Hematopoietic multipotent progenitor cell treated with erythropoietin and hydrocortisone succinate and interleukin-3 and kit ligand, for 17 days (in vitro differentiated cells): ENCODE measurements at regions not wholly inside any gene's neighbourhood (a gene's known extent, or its start where the extent isn't known, plus 50 kb on each side); places are given as distances from the start of the nearest gene placed in this dataset.
"Not testable (repeated sequence)": the region's sequence is repeated elsewhere in the genome, so short reads cannot be mapped to it uniquely, and the experiment has no call there.

ENCODE experiments used
- DNase-seq: peaks from one replicate; pipeline ENCODE4 v3.0.0-alpha.2; 2015; ENCODE audit warnings: low spot score

- DNase-seq: no peak
Measured at GRCh38 chr2:180540761-180541160, 439.6 kb upstream of the UBE2E3 start.

GRCh38 chr2:180539541-180539940 lies 440.9 kb upstream of the UBE2E3 start:
- no peak for DNase-seq

- DNase-seq: no peak
Measured at GRCh38 chr2:180535289-180535688, 445.1 kb upstream of the UBE2E3 start.

GRCh38 chr2:180531787-180532186 lies 448.6 kb upstream of the UBE2E3 start:
- not testable (repeated sequence) for DNase-seq

- no peak for DNase-seq
Measured at GRCh38 chr2:180524499-180524898, 455.9 kb upstream of the UBE2E3 start.

GRCh38 chr2:180523621-180524340 lies 456.6 kb upstream of the UBE2E3 start:
- no peak for DNase-seq

GRCh38 chr2:180520921-180521581 lies 459.4 kb upstream of the UBE2E3 start:
- no peak for DNase-seq

- DNase-seq: no peak
Measured at GRCh38 chr2:180520206-180520605, 460.2 kb upstream of the UBE2E3 start.

GRCh38 chr2:180519276-180519675 lies 461.1 kb upstream of the UBE2E3 start:
- DNase-seq: no peak

GRCh38 chr2:180516232-180516631 lies 464.2 kb upstream of the UBE2E3 start:
- DNase-seq: no peak

GRCh38 chr2:180513389-180513788 lies 467.0 kb upstream of the UBE2E3 start:
- DNase-seq: no peak

GRCh38 chr2:180508458-180508857 lies 471.9 kb upstream of the UBE2E3 start:
- DNase-seq: no peak

- no peak for DNase-seq
Measured at GRCh38 chr2:180507028-180507427, 473.4 kb upstream of the UBE2E3 start.

- DNase-seq: no peak
Measured at GRCh38 chr2:180505203-180505602, 475.2 kb upstream of the UBE2E3 start.

GRCh38 chr2:180497621-180498152 lies 482.7 kb upstream of the UBE2E3 start:
- no peak for DNase-seq

GRCh38 chr2:180495606-180496005 lies 484.8 kb upstream of the UBE2E3 start:
- no peak for DNase-seq

- no peak for DNase-seq
Measured at GRCh38 chr2:180494286-180494685, 486.1 kb upstream of the UBE2E3 start.

- DNase-seq: no peak
Measured at GRCh38 chr2:180482696-180483095, 475.6 kb upstream of the CWC22 start.

- no peak for DNase-seq
Measured at GRCh38 chr2:180481998-180482397, 474.9 kb upstream of the CWC22 start.

GRCh38 chr2:180478883-180479282 lies 471.8 kb upstream of the CWC22 start:
- no peak for DNase-seq

GRCh38 chr2:180474716-180475115 lies 467.6 kb upstream of the CWC22 start:
- no peak for DNase-seq

GRCh38 chr2:180473456-180473855 lies 466.4 kb upstream of the CWC22 start:
- DNase-seq: no peak

GRCh38 chr2:180472133-180472532 lies 465.0 kb upstream of the CWC22 start:
- no peak for DNase-seq

GRCh38 chr2:180463608-180464007 lies 456.5 kb upstream of the CWC22 start:
- no peak for DNase-seq
